Daoy (cell line): ENCODE measurements at regions not wholly inside any gene's neighbourhood (a gene's known extent, or its start where the extent isn't known, plus 50 kb on each side); places are given as distances from the start of the nearest gene placed in this dataset.
"Not testable (repeated sequence)": the region's sequence is repeated elsewhere in the genome, so short reads cannot be mapped to it uniquely, and the experiment has no call there.

Experiments used
- DNase-seq: peaks from one replicate; pipeline ENCODE4 v3.0.0-alpha.2; 2015; ENCODE audit warnings: low read depth

GRCh38 chr14:105636935-105637334, 110.6 kb downstream of the TMEM121 start:
- no peak for DNase-seq

GRCh38 chr14:105637345-105637744, 111.0 kb downstream of the TMEM121 start:
- DNase-seq = not testable (repeated sequence)

- DNase-seq = not testable (repeated sequence)
These were observed 113.9 kb downstream of the TMEM121 start for GRCh38 chr14:105639969-105640931.

- DNase-seq = no peak
These were observed 114.9 kb downstream of the TMEM121 start for GRCh38 chr14:105641075-105641937.

GRCh38 chr14:105641951-105642350, 115.6 kb downstream of the TMEM121 start:
- not testable (repeated sequence) for DNase-seq

- not testable (repeated sequence) for DNase-seq
These were observed 116.1 kb downstream of the TMEM121 start for GRCh38 chr14:105642486-105642885.

- not testable (repeated sequence) for DNase-seq
These were observed 117.1 kb downstream of the TMEM121 start for GRCh38 chr14:105643406-105644052.

- not testable (repeated sequence) for DNase-seq
These were observed 117.7 kb downstream of the TMEM121 start for GRCh38 chr14:105644053-105644435.

GRCh38 chr14:105644457-105644856, 118.1 kb downstream of the TMEM121 start:
- DNase-seq = not testable (repeated sequence)

GRCh38 chr14:105644891-105645290, 118.5 kb downstream of the TMEM121 start:
- not testable (repeated sequence) for DNase-seq

GRCh38 chr14:105645389-105645788, 119.0 kb downstream of the TMEM121 start:
- not testable (repeated sequence) for DNase-seq

- no peak for DNase-seq
These were observed 119.8 kb downstream of the TMEM121 start for GRCh38 chr14:105646175-105646574.

- not testable (repeated sequence) for DNase-seq
These were observed 120.4 kb downstream of the TMEM121 start for GRCh38 chr14:105646711-105647281.

- DNase-seq = not testable (repeated sequence)
These were observed 121.0 kb downstream of the TMEM121 start for GRCh38 chr14:105647426-105647783.

- DNase-seq = no peak
These were observed 121.6 kb downstream of the TMEM121 start for GRCh38 chr14:105647784-105648608.

GRCh38 chr14:105648609-105649535, 122.5 kb downstream of the TMEM121 start:
- DNase-seq = not testable (repeated sequence)

GRCh38 chr14:105652317-105652716, 125.9 kb downstream of the TMEM121 start:
- not testable (repeated sequence) for DNase-seq

- DNase-seq = not testable (repeated sequence)
These were observed 127.5 kb downstream of the TMEM121 start for GRCh38 chr14:105653921-105654320.

- DNase-seq = not testable (repeated sequence)
These were observed 132.9 kb downstream of the TMEM121 start for GRCh38 chr14:105659255-105659654.
